Umbilical cord (tissue), 1 donor: ENCODE measurements at regions not wholly inside any gene's neighbourhood (a gene's known extent, or its start where the extent isn't known, plus 50 kb on each side); places are given as distances from the start of the nearest gene placed in this dataset.
A peak's percentile ranks its signal among the peaks of the same experiment; 100 is the strongest.

Experiments
- DNase-seq: peaks from one replicate; pipeline ENCODE4 v3.0.0-alpha.2; 2015; ENCODE audit warnings: low spot score

- DNase-seq, result no peak
These were observed 60.1 kb upstream of the ASXL3 start for GRCh38 chr18:33517950-33518349.

- no peak for DNase-seq
These were observed 65.0 kb upstream of the ASXL3 start for GRCh38 chr18:33513027-33513426.

GRCh38 chr18:33507019-33507418, 66.5 kb upstream of the CCDC178 start:
- DNase-seq, result no peak

GRCh38 chr18:33505798-33506197, 65.3 kb upstream of the CCDC178 start:
- DNase-seq, result no peak

GRCh38 chr18:33505297-33505696, 64.8 kb upstream of the CCDC178 start:
- DNase-seq, result no peak

- peak; percentile 95 for DNase-seq
These were observed 54.8 kb upstream of the CCDC178 start for GRCh38 chr18:33495278-33495677.
